A549 (cell line): ENCODE measurements at regions not wholly inside any gene's neighbourhood (a gene's known extent, or its start where the extent isn't known, plus 50 kb on each side); places are given as distances from the start of the nearest gene placed in this dataset.

Experiments
- CEBPB ChIP-seq, 2 experiments: fragments of >200 bp in 1 of 2; sonication (Bioruptor Twin) in 1 of 2; formaldehyde crosslinking in 1 of 2; IDR thresholded peaks; 2 replicates each; pipeline ENCODE4 v1.6.1; 2012 to 2016
- CTCF ChIP-seq: fragments of >200 bp; sonication (Bioruptor Twin); formaldehyde crosslinking; IDR thresholded peaks from 3 replicates; pipeline ENCODE4 v1.5.1; 2016
- ELK1 ChIP-seq: fragments of 150-350 bp; IDR thresholded peaks from 2 replicates; pipeline ENCODE4 v1.6.1; 2014; ENCODE audit warnings: low read depth, mild to moderate bottlenecking, low read length
- EP300 ChIP-seq, 2 experiments: fragments of >200 bp; sonication (Bioruptor Twin); formaldehyde crosslinking; IDR thresholded peaks; 2 replicates in 1 of 2; 3 replicates in 1 of 2; pipeline ENCODE4 v1.6.1; 2016 to 2017
- FOSL2 ChIP-seq, 2 experiments: fragments of 450-650 bp in 1 of 2; fragments of >200 bp in 1 of 2; sonication (Bioruptor Twin) in 1 of 2; formaldehyde crosslinking; IDR thresholded peaks; 2 replicates each; pipeline versions ENCODE4 v1.5.0 to v1.6.1; 2016 to 2020; ENCODE audit warnings: mild to moderate bottlenecking in 1 of 2, moderate library complexity in 1 of 2
- HMGXB4 ChIP-seq: fragments of 250-450 bp; sonication (Bioruptor Pico); IDR thresholded peaks from 2 replicates; pipeline ENCODE4 v1.5.0; 2021; ENCODE audit warnings: mild to moderate bottlenecking, moderate library complexity, borderline replicate concordance
- JUN ChIP-seq, 2 experiments: fragments of >200 bp; sonication (Bioruptor Twin); formaldehyde crosslinking; IDR thresholded peaks; 2 replicates in 1 of 2; 3 replicates in 1 of 2; pipeline ENCODE4 v1.6.1; 2016 to 2017
- MAX ChIP-seq: IDR thresholded peaks from 2 replicates; pipeline ENCODE4 v1.6.1; 2012
- POLR2A ChIP-seq: IDR thresholded peaks from 2 replicates; pipeline ENCODE4 v1.6.1; 2012; ENCODE audit warnings: mild to moderate bottlenecking, low read length
- TP53 ChIP-seq: fragments of 250-450 bp; sonication (Bioruptor Pico); IDR thresholded peaks from 2 replicates; pipeline ENCODE4 v1.5.0; 2021; ENCODE audit warnings: mild to moderate bottlenecking, moderate library complexity

GRCh38 chr17:73803964-73804435 is 159.8 kb upstream of the SDK2 start:
- no peak for TF ChIP-seq FOSL2 (IDR thresholded peaks at IDR 0.05)
- no peak for TF ChIP-seq FOSL2 (CRISPR knock-in tag; IDR thresholded peaks at IDR 0.05)
- no peak for TF ChIP-seq CTCF
- TF ChIP-seq MAX: no peak
- no peak for TF ChIP-seq TP53 (CRISPR knock-in tag)
- TF ChIP-seq ELK1: no peak
- TF ChIP-seq HMGXB4 (CRISPR knock-in tag): no peak
- no peak for TF ChIP-seq EP300 (IDR thresholded peaks at IDR 0.05)
- no peak for TF ChIP-seq CEBPB (IDR thresholded peaks at IDR 0.05)
- no peak for TF ChIP-seq POLR2A
- TF ChIP-seq JUN (IDR thresholded peaks at IDR 0.05): no peak
